ENCODE measurements at regions not wholly inside any gene's neighbourhood (a gene's known extent, or its start where the extent isn't known, plus 50 kb on each side); places are given as distances from the start of the nearest gene placed in this dataset.

DNA sequence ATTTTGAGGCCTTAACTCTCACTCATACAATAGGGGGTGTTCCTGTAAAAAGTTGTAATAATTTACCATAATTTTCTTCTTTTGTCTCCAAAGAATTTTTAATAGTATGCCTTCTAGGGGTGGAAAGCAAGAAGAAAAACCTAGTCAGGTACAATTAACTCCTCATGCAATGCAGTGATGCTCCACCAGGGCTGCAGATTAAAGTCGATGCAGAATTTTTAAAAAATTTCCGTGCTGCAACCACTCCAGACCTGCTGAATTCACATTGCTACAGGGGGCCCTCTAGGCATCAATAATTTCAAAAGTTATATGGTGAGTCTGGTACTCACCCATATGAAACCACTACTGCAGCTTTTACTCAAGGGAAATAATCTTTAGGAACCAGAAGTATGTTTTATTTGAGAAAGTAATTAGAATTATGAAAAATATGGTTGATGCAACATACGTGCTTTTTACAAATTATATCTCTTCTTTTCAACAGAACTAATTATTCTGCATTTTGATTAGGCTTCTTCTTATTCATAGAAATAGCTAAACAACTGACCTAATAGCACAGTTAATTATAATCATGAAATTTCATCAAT is 353.2 kb downstream of the BCAT1 start:
- Histone ChIP-seq H2AK9ac (replicated peaks; ENCODE audit: low read depth, low read length, poor library complexity) (no peak overlapping the region), H4K91ac (ENCODE audit: insufficient read depth, low read depth, low read length) (no peak overlapping the region), H3K4me3 (ENCODE audit: insufficient read depth, low read depth, low read length) (no peak overlapping the region), H3K27ac (ENCODE audit: insufficient read depth, low read length) (no peak overlapping the region), H3K4me2 (ENCODE audit: low read depth, low read length) (no peak overlapping the region), H3K36me3 (ENCODE audit: control insufficient read depth, insufficient read depth, low read length) (no peaks in the 10 kb centered on the region), H3K14ac (replicated peaks; ENCODE audit: low read depth, low read length) (no peak overlapping the region), H4K20me1 (ENCODE audit: insufficient read depth, low read length) (no peaks in the 10 kb centered on the region), H4K5ac (ENCODE audit: low read depth, low read length) (no peak overlapping the region), H3K18ac (ENCODE audit: low read depth, low read length) (no peak overlapping the region), H3K4ac (ENCODE audit: low read depth, low read length) (no peak overlapping the region), H2BK15ac (ENCODE audit: low read depth, low read length) (no peak overlapping the region), H3K27me3 (ENCODE audit: control insufficient read depth, insufficient read depth, low read length) (no peaks in the 10 kb centered on the region), H3K79me1 (ENCODE audit: low read depth in 1 of 2, low read length in 2 of 2) (no peaks in the 10 kb centered on the region), H3K9ac (ENCODE audit: low read depth, low read length) (no peak overlapping the region), H3K56ac (ENCODE audit: extremely low read depth, insufficient read depth, low read length) (no peak overlapping the region), H2BK20ac (ENCODE audit: low read depth, low read length) (no peak overlapping the region), H3K4me1 (ENCODE audit: control insufficient read depth, insufficient read depth, low read length) (no peaks in the 10 kb centered on the region; the same call in 1 of the 2 replicates), H2AK5ac (ENCODE audit: low read depth, low read length) (no peak overlapping the region), H2BK5ac (ENCODE audit: low read depth, low read length, poor library complexity, severe bottlenecking) (no peak overlapping the region), H3K9me1 (ENCODE audit: insufficient read depth, low read length) (no peaks in the 10 kb centered on the region; the same call in 1 of the 2 replicates), H3K9me3 (ENCODE audit: control insufficient read depth, insufficient read depth, low read length) (no peaks in the 10 kb centered on the region), H3K23ac (ENCODE audit: low read depth, low read length) (no peak overlapping the region), H4K8ac (ENCODE audit: low read depth in 2 of 2, low read length in 2 of 2) (no peak overlapping the region), H2BK120ac (ENCODE audit: low read depth, low read length) (no peak overlapping the region), H2AFZ (replicated peaks; ENCODE audit: low read length, poor library complexity) (no peak overlapping the region)
- no peak for ATAC-seq (ENCODE audit: low read depth)
- no TSS peak for BruUV-seq (replicated peaks)
- in situ Hi-C loops (cut with MboI; ENCODE audit: low sequenced_read_pairs) = no loop called here
- no CpG with 5 or more reads among the region's 3 CpGs for WGBS, 2 experiments (ENCODE audit: extremely low coverage in 2 of 2, insufficient read length in 1 of 2)
- POLR2A ChIA-PET (ENCODE audit: unreplicated experiment) = no interaction called here
- peak; percentile 23 for DNase-seq
- intact Hi-C loops (cut with micrococcal nuclease) = loop anchor here (2.0 to 10.0 kb wide), 5 partner anchors 33 to 1391 kb away; no protein-coding TSS in a partner anchor
- dilution Hi-C loops (cut with HindIII; ENCODE audit: low sequenced_read_pairs, unreplicated experiment) = no loop called here
- TF ChIP-seq, protein P1, sequence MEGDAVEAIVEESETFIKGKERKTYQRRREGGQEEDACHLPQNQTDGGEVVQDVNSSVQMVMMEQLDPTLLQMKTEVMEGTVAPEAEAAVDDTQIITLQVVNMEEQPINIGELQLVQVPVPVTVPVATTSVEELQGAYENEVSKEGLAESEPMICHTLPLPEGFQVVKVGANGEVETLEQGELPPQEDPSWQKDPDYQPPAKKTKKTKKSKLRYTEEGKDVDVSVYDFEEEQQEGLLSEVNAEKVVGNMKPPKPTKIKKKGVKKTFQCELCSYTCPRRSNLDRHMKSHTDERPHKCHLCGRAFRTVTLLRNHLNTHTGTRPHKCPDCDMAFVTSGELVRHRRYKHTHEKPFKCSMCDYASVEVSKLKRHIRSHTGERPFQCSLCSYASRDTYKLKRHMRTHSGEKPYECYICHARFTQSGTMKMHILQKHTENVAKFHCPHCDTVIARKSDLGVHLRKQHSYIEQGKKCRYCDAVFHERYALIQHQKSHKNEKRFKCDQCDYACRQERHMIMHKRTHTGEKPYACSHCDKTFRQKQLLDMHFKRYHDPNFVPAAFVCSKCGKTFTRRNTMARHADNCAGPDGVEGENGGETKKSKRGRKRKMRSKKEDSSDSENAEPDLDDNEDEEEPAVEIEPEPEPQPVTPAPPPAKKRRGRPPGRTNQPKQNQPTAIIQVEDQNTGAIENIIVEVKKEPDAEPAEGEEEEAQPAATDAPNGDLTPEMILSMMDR (conservative IDR thresholded peaks at IDR 0.05; ENCODE audit: low read depth, low read length) = peak; percentile 29; the same call in 1 of the 2 replicates
- TF ChIP-seq RFX5 (IDR thresholded peaks at IDR 0.05; ENCODE audit: low read depth, low read length) (no peak), RAD21 (IDR thresholded peaks at IDR 0.05; ENCODE audit: low read length) (peak; percentile 28; the same call in 1 of the 2 replicates)
- CTCF ChIA-PET = interaction anchor here (0.6 to 1.0 kb wide), 2 partner anchors 99 to 235 kb away, joined by 3 read pairs; no protein-coding TSS in a partner anchor

All from IMR-90 (cell line).